Adipocyte (in vitro differentiated cells): ENCODE measurements at regions not wholly inside any gene's neighbourhood (a gene's known extent, or its start where the extent isn't known, plus 50 kb on each side); places are given as distances from the start of the nearest gene placed in this dataset.
"Not testable (repeated sequence)": the region's sequence is repeated elsewhere in the genome, so short reads cannot be mapped to it uniquely, and the experiment has no call there.

ENCODE experiments used
- DNase-seq: peaks from one replicate; pipeline ENCODE4 v3.0.0-alpha.2; 2015; ENCODE audit warnings: low read depth
- H3K27me3 ChIP-seq: replicated peaks from 2 replicates; pipeline ENCODE4 v1.7.0; 2013; ENCODE audit warnings: mild to moderate bottlenecking, low read length, moderate library complexity; ENCODE audit not compliant: control insufficient read depth, insufficient read depth
- H3K36me3 ChIP-seq: 2 replicates; pipeline ENCODE4 v1.7.0; 2013; ENCODE audit warnings: low read length, mild to moderate bottlenecking, moderate library complexity; ENCODE audit not compliant: control insufficient read depth, insufficient read depth, severe bottlenecking
- H3K4me1 ChIP-seq: 2 replicates; pipeline ENCODE4 v1.7.0; 2013; ENCODE audit warnings: mild to moderate bottlenecking, low read length, moderate library complexity; ENCODE audit not compliant: control insufficient read depth, insufficient read depth
- H3K4me3 ChIP-seq: 2 replicates; pipeline ENCODE4 v1.7.0; 2013; ENCODE audit warnings: mild to moderate bottlenecking, low read length, moderate library complexity
- H3K9ac ChIP-seq: 2 replicates; pipeline ENCODE4 v1.7.0; 2013; ENCODE audit warnings: mild to moderate bottlenecking, low read length, moderate library complexity
- H3K9me3 ChIP-seq: 2 replicates; pipeline ENCODE4 v1.7.0; 2013; ENCODE audit warnings: mild to moderate bottlenecking, low read length, moderate library complexity; ENCODE audit not compliant: control insufficient read depth

- Histone ChIP-seq H3K36me3 (no peaks in the 10 kb centered on the region), H3K4me3 (no peak overlapping the region), H3K9ac (no peak overlapping the region), H3K27me3 (no peaks in the 10 kb centered on the region), H3K4me1 (no peaks in the 10 kb centered on the region), H3K9me3 (no peaks in the 10 kb centered on the region)
- DNase-seq: no peak
Measured at GRCh38 chrX:536616-537015, 94.0 kb upstream of the SHOX start.

- Histone ChIP-seq H3K4me1 (no peaks in the 10 kb centered on the region), H3K36me3 (no peaks in the 10 kb centered on the region), H3K9ac (no peak overlapping the region), H3K4me3 (no peak overlapping the region), H3K9me3 (no peaks in the 10 kb centered on the region), H3K27me3 (no peaks in the 10 kb centered on the region)
- DNase-seq: no peak
Measured at GRCh38 chrX:537151-537550, 93.4 kb upstream of the SHOX start.

DNA sequence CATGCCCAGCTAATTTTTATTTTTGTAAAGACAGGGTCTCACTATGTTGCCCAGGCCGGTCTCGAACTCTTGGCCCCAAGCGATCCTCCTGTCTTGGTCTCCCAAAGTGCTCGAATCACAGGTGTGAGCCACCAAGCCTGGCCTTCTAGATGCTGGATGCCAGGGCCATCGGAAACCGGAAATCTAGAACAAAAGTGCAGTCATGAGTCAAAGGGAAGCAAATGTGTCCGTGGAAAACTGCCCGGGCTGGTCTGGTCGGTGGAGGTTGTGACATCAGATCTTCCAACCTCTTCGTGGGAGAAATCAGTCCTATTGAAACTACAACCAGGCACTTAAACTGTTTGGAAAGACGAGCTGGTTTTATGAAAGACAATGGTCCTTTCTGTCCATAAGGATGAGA, 92.3 kb upstream of the SHOX start:
- H3K36me3 ChIP-seq: no peaks in the 10 kb centered on the region
- H3K9me3 ChIP-seq: no peaks in the 10 kb centered on the region
- no peak for DNase-seq
- H3K4me1 ChIP-seq: no peaks in the 10 kb centered on the region
- no peak overlapping the region for H3K9ac ChIP-seq
- no peaks in the 10 kb centered on the region for H3K27me3 ChIP-seq
- no peak overlapping the region for H3K4me3 ChIP-seq

- not testable (repeated sequence) for DNase-seq, H3K27me3 ChIP-seq, H3K4me3 ChIP-seq, H3K36me3 ChIP-seq, H3K4me1 ChIP-seq, H3K9ac ChIP-seq, H3K9me3 ChIP-seq
Measured at GRCh38 chrX:541006-541405, 89.6 kb upstream of the SHOX start.

DNA sequence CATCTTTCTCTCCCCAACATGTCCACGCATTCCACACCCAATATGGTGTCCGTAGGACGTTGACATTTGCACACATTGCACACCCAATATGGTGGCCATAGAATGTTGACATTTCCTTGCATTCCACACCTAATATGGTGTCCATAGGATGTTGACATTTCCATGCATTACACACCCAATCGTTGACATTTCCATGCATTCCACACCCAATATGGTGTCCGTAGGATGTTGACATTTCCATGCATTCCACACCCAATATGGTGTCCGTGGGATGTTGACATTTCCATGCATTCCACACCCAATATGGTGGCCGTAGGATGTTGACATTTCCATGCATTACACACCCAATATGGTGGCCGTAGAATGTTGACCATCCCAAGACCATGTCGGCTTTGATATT, 88.4 kb upstream of the SHOX start:
- H3K27me3 ChIP-seq: no peaks in the 10 kb centered on the region
- no peak for DNase-seq
- no peaks in the 10 kb centered on the region for H3K4me1 ChIP-seq
- no peaks in the 10 kb centered on the region for H3K36me3 ChIP-seq
- H3K9me3 ChIP-seq: no peaks in the 10 kb centered on the region
- H3K9ac ChIP-seq: no peak overlapping the region
- no peak overlapping the region for H3K4me3 ChIP-seq

- Histone ChIP-seq H3K27me3 (no peaks in the 10 kb centered on the region), H3K9me3 (no peaks in the 10 kb centered on the region), H3K36me3 (no peaks in the 10 kb centered on the region), H3K4me3 (no peak overlapping the region), H3K4me1 (no peaks in the 10 kb centered on the region), H3K9ac (no peak overlapping the region)
- DNase-seq: peak; percentile 22
Measured at GRCh38 chrX:545452-545885, 85.1 kb upstream of the SHOX start.

GRCh38 chrX:550514-550913, 80.1 kb upstream of the SHOX start:
- Histone ChIP-seq H3K27me3 (no peaks in the 10 kb centered on the region), H3K9ac (no peak overlapping the region), H3K9me3 (no peaks in the 10 kb centered on the region), H3K36me3 (no peaks in the 10 kb centered on the region), H3K4me3 (no peak overlapping the region), H3K4me1 (no peaks in the 10 kb centered on the region)
- DNase-seq: no peak

GRCh38 chrX:551306-551705, 79.3 kb upstream of the SHOX start:
- Histone ChIP-seq H3K36me3 (no peaks in the 10 kb centered on the region), H3K4me3 (no peak overlapping the region), H3K9ac (no peak overlapping the region), H3K27me3 (no peaks in the 10 kb centered on the region), H3K4me1 (no peaks in the 10 kb centered on the region), H3K9me3 (no peaks in the 10 kb centered on the region)
- DNase-seq: no peak

- no peak overlapping the region for H3K9ac ChIP-seq
- no peaks in the 10 kb centered on the region for H3K36me3 ChIP-seq
- H3K4me3 ChIP-seq: no peak overlapping the region
- no peak for DNase-seq
- no peaks in the 10 kb centered on the region for H3K9me3 ChIP-seq
- no peaks in the 10 kb centered on the region for H3K27me3 ChIP-seq
- no peaks in the 10 kb centered on the region for H3K4me1 ChIP-seq
Measured at GRCh38 chrX:552496-552895, 78.1 kb upstream of the SHOX start.

DNA sequence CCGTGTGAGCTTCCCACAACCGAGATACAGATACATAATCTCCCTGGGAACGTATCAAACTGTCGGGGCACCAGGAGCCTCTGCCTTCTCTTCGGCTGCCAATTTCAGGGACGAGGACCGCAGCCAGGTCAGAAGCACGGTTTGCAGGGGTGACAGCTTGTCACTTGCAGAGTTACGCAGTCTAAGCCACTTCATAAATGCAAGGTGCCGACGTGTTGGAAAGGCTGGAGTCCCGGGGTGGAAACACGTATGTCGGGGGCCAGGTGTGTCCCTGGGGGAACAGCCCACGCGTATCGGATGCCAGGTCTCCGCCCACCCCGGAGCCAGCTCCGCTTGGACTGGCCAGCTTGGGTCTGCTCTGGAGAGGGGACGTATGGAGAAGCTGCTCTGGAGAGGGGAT, 76.3 kb upstream of the SHOX start:
- Histone ChIP-seq H3K4me1 (no peaks in the 10 kb centered on the region), H3K27me3 (no peaks in the 10 kb centered on the region), H3K4me3 (no peak overlapping the region), H3K9ac (no peak overlapping the region), H3K36me3 (no peaks in the 10 kb centered on the region), H3K9me3 (no peaks in the 10 kb centered on the region)
- DNase-seq: no peak

- H3K9me3 ChIP-seq: no peaks in the 10 kb centered on the region
- H3K27me3 ChIP-seq: no peaks in the 10 kb centered on the region
- DNase-seq: no peak
- no peaks in the 10 kb centered on the region for H3K4me1 ChIP-seq
- H3K9ac ChIP-seq: no peak overlapping the region
- H3K4me3 ChIP-seq: no peak overlapping the region
- no peaks in the 10 kb centered on the region for H3K36me3 ChIP-seq
Measured at GRCh38 chrX:555725-556666, 74.6 kb upstream of the SHOX start.

- H3K36me3 ChIP-seq, H3K4me3 ChIP-seq, H3K27me3 ChIP-seq, DNase-seq, H3K4me1 ChIP-seq, H3K9me3 ChIP-seq, H3K9ac ChIP-seq: not testable (repeated sequence)
Measured at GRCh38 chrX:557601-558000, 73.0 kb upstream of the SHOX start.
